Cardiac muscle cell (in vitro differentiated cells and primary cell): ENCODE measurements at regions not wholly inside any gene's neighbourhood (a gene's known extent, or its start where the extent isn't known, plus 50 kb on each side); places are given as distances from the start of the nearest gene placed in this dataset.
A peak's percentile ranks its signal among the peaks of the same experiment; 100 is the strongest.

ENCODE experiments used
- DNase-seq, 2 donors: peaks; one replicate each; pipeline versions ENCODE4 v3.0.0 to v3.0.0-alpha.2; 2010 to 2017; ENCODE audit warnings: low read depth in 1 of 2, low spot score in 1 of 2
- H3K27ac ChIP-seq: fragments of 200-600 bp; sonication (generic); 2 replicates; pipeline ENCODE4 v1.5.1; 2016
- H3K27me3 ChIP-seq: fragments of 200-600 bp; sonication (generic); 2 replicates; pipeline ENCODE4 v1.6.0; 2016; ENCODE audit warnings: control low read depth
- H3K36me3 ChIP-seq: fragments of 200-600 bp; sonication (generic); 2 replicates; pipeline ENCODE4 v1.5.1; 2016; ENCODE audit warnings: control low read depth
- H3K4me1 ChIP-seq: fragments of 200-600 bp; sonication (generic); 2 replicates; pipeline ENCODE4 v1.8.1; 2017; ENCODE audit warnings: low read depth, mild to moderate bottlenecking, mixed run types
- H3K4me3 ChIP-seq: fragments of 200-600 bp; sonication (generic); 2 replicates; pipeline ENCODE4 v1.5.1; 2016; ENCODE audit warnings: mild to moderate bottlenecking
- H3K9me3 ChIP-seq: fragments of 200-600 bp; sonication (generic); 2 replicates; pipeline ENCODE4 v1.5.1; 2017; ENCODE audit warnings: low read depth, mild to moderate bottlenecking, control low read depth
- CTCF ChIP-seq: IDR thresholded peaks from 2 replicates; pipeline ENCODE4 v1.5.1; 2012; ENCODE audit warnings: low read depth, mild to moderate bottlenecking, low read length

GRCh38 chr12:88638388-88638787 is 58.1 kb upstream of the KITLG start:
- peak; percentile 2 to 36 for DNase-seq
- no peak for TF ChIP-seq CTCF
- H3K27me3 ChIP-seq = no peaks in the 10 kb centered on the region
- no peak overlapping the region for H3K27ac ChIP-seq
- no peak overlapping the region for H3K4me3 ChIP-seq
- H3K36me3 ChIP-seq = no peaks in the 10 kb centered on the region
- H3K4me1 ChIP-seq = peaks cover 12% of the 10 kb centered on the region
- H3K9me3 ChIP-seq = no peaks in the 10 kb centered on the region

GRCh38 chr12:88634008-88634407 is 53.7 kb upstream of the KITLG start:
- H3K27ac ChIP-seq = no peak overlapping the region
- DNase-seq = no peak
- TF ChIP-seq CTCF = no peak

GRCh38 chr12:88633312-88633711 is 53.0 kb upstream of the KITLG start:
- no peaks in the 10 kb centered on the region for H3K4me1 ChIP-seq

More at GRCh38 chr12:88634008-88634407, 53.7 kb upstream of the KITLG start:
- Histone ChIP-seq H3K9me3 (no peaks in the 10 kb centered on the region), H3K36me3 (no peaks in the 10 kb centered on the region), H3K4me1 (peaks cover 5% of the 10 kb centered on the region), H3K27me3 (no peaks in the 10 kb centered on the region), H3K4me3 (no peak overlapping the region)

GRCh38 chr12:88630561-88630960 is 50.3 kb upstream of the KITLG start:
- peak in 1 of 2 donors; percentile 17 for DNase-seq
- H3K27me3 ChIP-seq = no peaks in the 10 kb centered on the region
- no peak overlapping the region for H3K27ac ChIP-seq
- no peaks in the 10 kb centered on the region for H3K9me3 ChIP-seq
- H3K36me3 ChIP-seq = no peaks in the 10 kb centered on the region
- H3K4me3 ChIP-seq = no peak overlapping the region
- H3K4me1 ChIP-seq = no peaks in the 10 kb centered on the region
- no peak for TF ChIP-seq CTCF

More at GRCh38 chr12:88633312-88633711, 53.0 kb upstream of the KITLG start:
- TF ChIP-seq CTCF = peak; percentile 39
- Histone ChIP-seq H3K36me3 (no peaks in the 10 kb centered on the region), H3K4me3 (no peak overlapping the region), H3K27me3 (no peaks in the 10 kb centered on the region), H3K27ac (no peak overlapping the region), H3K9me3 (no peaks in the 10 kb centered on the region)
- DNase-seq = no peak
